ENCODE measurements at regions not wholly inside any gene's neighbourhood (a gene's known extent, or its start where the extent isn't known, plus 50 kb on each side); places are given as distances from the start of the nearest gene placed in this dataset.

DNA sequence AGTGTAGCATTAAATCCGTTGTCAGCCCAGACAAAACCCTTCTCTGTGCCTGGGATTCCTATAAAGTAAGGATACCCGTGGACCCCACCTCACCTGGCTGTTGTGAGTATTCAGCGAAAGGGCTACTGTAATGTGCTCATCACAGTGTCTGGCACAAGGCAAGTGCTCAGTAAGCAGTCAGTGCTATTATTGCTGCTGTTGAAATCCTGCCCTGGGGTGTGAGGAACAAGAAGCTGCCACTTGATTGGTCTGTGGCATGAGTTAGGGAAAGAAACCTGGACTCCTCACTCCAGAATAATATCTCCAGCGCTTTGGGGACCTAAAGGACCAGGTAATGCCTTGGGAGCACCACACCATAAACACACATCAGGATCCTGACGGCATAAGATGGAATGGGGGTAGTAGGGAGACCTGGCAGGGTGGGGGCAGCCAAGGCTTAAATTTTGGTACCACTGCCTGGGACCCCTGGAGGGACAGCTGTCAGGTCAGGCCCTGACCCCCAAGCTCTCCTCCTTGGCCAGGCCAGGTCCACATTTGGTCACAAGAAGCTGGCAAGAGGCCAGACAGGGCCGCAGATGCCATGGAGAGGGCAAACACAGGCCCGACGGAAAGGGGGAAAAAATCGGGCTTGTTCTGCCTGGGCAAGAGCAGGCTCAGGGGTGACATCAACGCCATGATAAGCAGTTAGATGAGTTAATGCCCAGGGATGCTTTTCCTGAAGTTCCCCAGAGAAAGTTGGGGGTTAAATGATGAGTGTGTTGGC is 66.5 kb downstream of the MRPL14 start:
- Histone ChIP-seq H3K4me2 (ENCODE audit: low read depth, low read length, poor library complexity, severe bottlenecking) (no peak overlapping the region), H3K9me3 (ENCODE audit: insufficient read depth, low read length) (no peaks in the 10 kb centered on the region), H3K4me3 (ENCODE audit: insufficient read depth, low read length, poor library complexity, severe bottlenecking) (no peak overlapping the region), H3K27ac (ENCODE audit: low read depth, low read length) (no peak overlapping the region), H3K36me3 (ENCODE audit: low read length) (no peaks in the 10 kb centered on the region), H3K9ac (ENCODE audit: low read length) (no peak overlapping the region), H4K20me1 (ENCODE audit: low read depth, low read length) (no peaks in the 10 kb centered on the region), H2AFZ (ENCODE audit: low read depth, low read length, severe bottlenecking) (no peak overlapping the region), H3K9me2 (replicated peaks; ENCODE audit: insufficient read depth, low read length) (no peaks in the 10 kb centered on the region), H3F3A (ENCODE audit: insufficient read depth) (no peaks in the 10 kb centered on the region), H3K27me3 (ENCODE audit: low read length) (no peaks in the 10 kb centered on the region), H3K79me2 (ENCODE audit: insufficient read depth, low read length) (no peaks in the 10 kb centered on the region)
- TF ChIP-seq, protein P1, sequence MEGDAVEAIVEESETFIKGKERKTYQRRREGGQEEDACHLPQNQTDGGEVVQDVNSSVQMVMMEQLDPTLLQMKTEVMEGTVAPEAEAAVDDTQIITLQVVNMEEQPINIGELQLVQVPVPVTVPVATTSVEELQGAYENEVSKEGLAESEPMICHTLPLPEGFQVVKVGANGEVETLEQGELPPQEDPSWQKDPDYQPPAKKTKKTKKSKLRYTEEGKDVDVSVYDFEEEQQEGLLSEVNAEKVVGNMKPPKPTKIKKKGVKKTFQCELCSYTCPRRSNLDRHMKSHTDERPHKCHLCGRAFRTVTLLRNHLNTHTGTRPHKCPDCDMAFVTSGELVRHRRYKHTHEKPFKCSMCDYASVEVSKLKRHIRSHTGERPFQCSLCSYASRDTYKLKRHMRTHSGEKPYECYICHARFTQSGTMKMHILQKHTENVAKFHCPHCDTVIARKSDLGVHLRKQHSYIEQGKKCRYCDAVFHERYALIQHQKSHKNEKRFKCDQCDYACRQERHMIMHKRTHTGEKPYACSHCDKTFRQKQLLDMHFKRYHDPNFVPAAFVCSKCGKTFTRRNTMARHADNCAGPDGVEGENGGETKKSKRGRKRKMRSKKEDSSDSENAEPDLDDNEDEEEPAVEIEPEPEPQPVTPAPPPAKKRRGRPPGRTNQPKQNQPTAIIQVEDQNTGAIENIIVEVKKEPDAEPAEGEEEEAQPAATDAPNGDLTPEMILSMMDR (IDR thresholded peaks at IDR 0.05; ENCODE audit: insufficient read depth, low read length, poor library complexity, severe bottlenecking), result no peak
- TF ChIP-seq EZH2phosphoT487 (conservative IDR thresholded peaks at IDR 0.05; ENCODE audit: low read length), result no peak

DNA sequence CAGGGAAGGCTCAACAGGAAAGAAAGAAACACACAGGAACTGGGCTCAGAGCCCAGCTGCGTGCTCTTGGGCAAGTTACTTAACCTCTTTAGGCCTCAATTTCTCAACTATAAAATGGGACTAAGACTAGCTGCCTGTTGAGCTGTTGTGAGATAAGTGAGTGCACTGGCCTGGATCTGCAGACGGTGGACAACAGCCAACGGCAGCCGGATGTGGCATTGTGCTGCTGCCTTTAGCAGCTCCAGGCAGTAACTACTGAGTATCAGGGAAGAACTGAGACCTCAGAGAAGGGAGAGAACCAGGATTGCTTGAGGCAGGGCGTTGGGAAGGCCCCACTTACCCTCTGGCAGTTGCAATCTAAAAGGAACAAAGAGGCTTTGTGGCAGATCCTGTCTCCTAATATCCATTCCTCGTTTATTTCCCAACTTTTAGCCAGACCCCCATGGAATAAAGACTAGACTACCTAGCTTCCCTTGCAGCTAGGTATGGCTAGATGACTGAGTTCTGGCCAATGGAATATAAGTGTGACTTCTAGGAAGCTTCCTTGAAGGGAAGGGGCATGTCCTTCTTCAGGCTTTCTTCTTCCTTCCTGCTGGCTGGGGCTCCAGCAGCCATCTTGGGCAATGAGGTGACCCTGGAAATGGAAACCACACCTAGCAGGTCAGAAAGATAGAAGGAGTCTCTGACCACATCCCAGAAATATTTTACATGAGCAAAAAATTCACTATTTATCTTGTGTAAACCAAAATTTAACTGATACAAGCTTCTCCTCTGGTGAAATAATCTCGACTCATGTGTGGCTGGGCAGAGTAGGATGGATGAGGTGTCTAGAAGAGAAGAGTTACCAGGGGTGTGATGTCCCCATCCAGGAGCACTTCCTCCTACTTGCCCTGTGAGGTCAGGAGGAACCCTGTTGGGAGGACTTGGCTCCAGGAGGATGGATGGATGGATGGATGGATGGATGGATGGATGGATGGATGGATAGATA is 67.6 kb downstream of the MRPL14 start:
- Histone ChIP-seq H2AFZ (ENCODE audit: low read depth, low read length, severe bottlenecking) (no peak overlapping the region), H3K79me2 (ENCODE audit: insufficient read depth, low read length) (no peaks in the 10 kb centered on the region), H3K9ac (ENCODE audit: low read length) (no peak overlapping the region), H3K36me3 (ENCODE audit: low read length) (no peaks in the 10 kb centered on the region), H3K27me3 (ENCODE audit: low read length) (no peaks in the 10 kb centered on the region), H3K27ac (ENCODE audit: low read depth, low read length) (no peak overlapping the region), H3K9me2 (replicated peaks; ENCODE audit: insufficient read depth, low read length) (no peaks in the 10 kb centered on the region), H3K9me3 (ENCODE audit: insufficient read depth, low read length) (no peaks in the 10 kb centered on the region), H3K4me2 (ENCODE audit: low read depth, low read length, poor library complexity, severe bottlenecking) (no peak overlapping the region), H4K20me1 (ENCODE audit: low read depth, low read length) (no peaks in the 10 kb centered on the region), H3F3A (ENCODE audit: insufficient read depth) (no peaks in the 10 kb centered on the region), H3K4me3 (ENCODE audit: insufficient read depth, low read length, poor library complexity, severe bottlenecking) (no peak overlapping the region)
- no peak for TF ChIP-seq EZH2phosphoT487 (conservative IDR thresholded peaks at IDR 0.05; ENCODE audit: low read length)
- TF ChIP-seq, protein P1 (IDR thresholded peaks at IDR 0.05; ENCODE audit: insufficient read depth, low read length, poor library complexity, severe bottlenecking), result no peak

DNA sequence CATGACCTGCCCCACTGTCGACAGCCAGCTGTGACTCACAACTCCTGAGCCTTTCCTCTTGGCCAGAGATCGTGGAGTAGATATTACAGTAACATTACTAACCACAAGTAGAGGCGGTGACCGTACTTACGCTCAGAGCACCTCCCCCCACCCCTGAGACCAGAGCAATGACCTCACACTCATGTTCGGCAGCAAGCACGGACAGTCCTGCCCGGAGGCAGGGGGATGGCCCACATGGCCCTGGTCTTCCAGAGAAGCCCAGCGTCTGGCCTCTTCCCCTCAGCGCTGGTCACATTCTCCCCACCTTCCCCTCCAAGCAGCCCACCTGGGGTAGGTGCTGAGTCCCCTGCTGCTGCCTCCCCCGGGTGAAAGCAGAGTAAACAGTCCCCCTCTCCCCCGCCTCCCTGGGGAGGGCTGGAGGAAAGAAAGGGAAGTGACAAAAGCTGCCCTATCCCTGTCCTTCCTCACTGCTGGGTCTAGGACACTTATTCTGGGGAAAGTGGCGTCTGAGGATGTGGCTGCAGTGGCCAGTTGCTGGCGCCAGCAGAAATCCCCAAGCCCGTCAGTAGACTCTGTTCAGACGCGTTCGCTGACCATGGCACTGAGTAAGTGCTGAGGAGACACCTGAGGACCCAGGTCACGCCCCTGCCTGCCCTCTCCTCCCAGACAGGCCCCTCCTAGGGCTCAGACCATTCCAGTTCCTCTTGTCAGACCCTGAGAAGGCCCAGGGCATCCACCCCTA is 68.5 kb downstream of the MRPL14 start:
- H3K79me2 ChIP-seq (ENCODE audit: insufficient read depth, low read length), result no peaks in the 10 kb centered on the region
- no peak overlapping the region for H3K4me2 ChIP-seq (ENCODE audit: low read depth, low read length, poor library complexity, severe bottlenecking)
- TF ChIP-seq, protein P1 (IDR thresholded peaks at IDR 0.05; ENCODE audit: insufficient read depth, low read length, poor library complexity, severe bottlenecking), result no peak
- no peaks in the 10 kb centered on the region for H3K36me3 ChIP-seq (ENCODE audit: low read length)
- no peaks in the 10 kb centered on the region for H3K9me3 ChIP-seq (ENCODE audit: insufficient read depth, low read length)
- H3K27me3 ChIP-seq (ENCODE audit: low read length), result no peaks in the 10 kb centered on the region
- H3K27ac ChIP-seq (ENCODE audit: low read depth, low read length), result no peak overlapping the region
- H4K20me1 ChIP-seq (ENCODE audit: low read depth, low read length), result no peaks in the 10 kb centered on the region
- no peak overlapping the region for H2AFZ ChIP-seq (ENCODE audit: low read depth, low read length, severe bottlenecking)
- H3K9me2 ChIP-seq (replicated peaks; ENCODE audit: insufficient read depth, low read length), result no peaks in the 10 kb centered on the region
- no peak overlapping the region for H3K4me3 ChIP-seq (ENCODE audit: insufficient read depth, low read length, poor library complexity, severe bottlenecking)
- H3F3A ChIP-seq (ENCODE audit: insufficient read depth), result no peaks in the 10 kb centered on the region
- H3K9ac ChIP-seq (ENCODE audit: low read length), result no peak overlapping the region

Measured in SU-DHL-6 (cell line).